Hepatocyte (in vitro differentiated cells): ENCODE measurements at regions not wholly inside any gene's neighbourhood (a gene's known extent, or its start where the extent isn't known, plus 50 kb on each side); places are given as distances from the start of the nearest gene placed in this dataset.

Experiments used
- DNase-seq: peaks from one replicate; pipeline ENCODE4 v3.0.0-alpha.2; 2016; ENCODE audit warnings: low spot score
- H2AFZ ChIP-seq: fragments of 200-600 bp; sonication (generic); 2 replicates; pipeline ENCODE4 v1.6.0; 2016; ENCODE audit warnings: antibody characterized with exemption, mild to moderate bottlenecking
- H3K27ac ChIP-seq: fragments of 200-600 bp; sonication (generic); 2 replicates; pipeline ENCODE4 v1.5.1; 2016; ENCODE audit warnings: mild to moderate bottlenecking
- H3K27me3 ChIP-seq: fragments of 200-600 bp; sonication (generic); 2 replicates; pipeline ENCODE4 v1.6.1; 2016
- H3K36me3 ChIP-seq: fragments of 200-600 bp; sonication (generic); replicated peaks from 2 replicates; pipeline ENCODE4 v1.5.1; 2016; ENCODE audit warnings: low read depth; ENCODE audit not compliant: insufficient read depth
- H3K4me1 ChIP-seq: fragments of 200-600 bp; sonication (generic); 2 replicates; pipeline ENCODE4 v1.5.1; 2016; ENCODE audit warnings: mild to moderate bottlenecking, moderate library complexity; ENCODE audit not compliant: insufficient read depth
- H3K4me2 ChIP-seq: fragments of 200-600 bp; sonication (generic); 2 replicates; pipeline ENCODE4 v1.6.0; 2016
- H3K4me3 ChIP-seq: fragments of 200-600 bp; sonication (generic); 2 replicates; pipeline ENCODE4 v1.5.1; 2016; ENCODE audit warnings: mild to moderate bottlenecking
- H3K79me2 ChIP-seq: fragments of 200-600 bp; sonication (generic); 2 replicates; pipeline ENCODE4 v1.6.0; 2017; ENCODE audit warnings: mild to moderate bottlenecking
- H3K9me2 ChIP-seq: fragments of 200-600 bp; sonication (generic); replicated peaks from 2 replicates; pipeline ENCODE4 v1.6.0; 2017; ENCODE audit warnings: mild to moderate bottlenecking; ENCODE audit not compliant: insufficient read depth
- H3K9me3 ChIP-seq: fragments of 200-600 bp; sonication (generic); 2 replicates; pipeline ENCODE4 v1.5.1; 2016; ENCODE audit warnings: low read depth, mild to moderate bottlenecking
- H4K20me1 ChIP-seq: fragments of 200-600 bp; sonication (generic); 2 replicates; pipeline ENCODE4 v1.6.0; 2016; ENCODE audit warnings: mild to moderate bottlenecking; ENCODE audit not compliant: insufficient read depth, poor library complexity, severe bottlenecking
- CTCF ChIP-seq: fragments of 200-600 bp; sonication (generic); IDR thresholded peaks from 2 replicates; pipeline ENCODE4 v1.5.1; 2016; ENCODE audit warnings: antibody characterized with exemption, mild to moderate bottlenecking; ENCODE audit not compliant: poor library complexity
- EZH2 ChIP-seq: fragments of 200-600 bp; sonication (generic); IDR thresholded peaks from 2 replicates; pipeline ENCODE4 v1.6.1; 2016; ENCODE audit warnings: antibody characterized with exemption, mild to moderate bottlenecking, borderline replicate concordance
- EZH2phosphoT487 ChIP-seq: fragments of 200-600 bp; sonication (generic); IDR thresholded peaks from one replicate; pipeline ENCODE4 v1.6.1; 2018; ENCODE audit warnings: antibody characterized with exemption, mild to moderate bottlenecking, low read depth, moderate library complexity; ENCODE audit not compliant: unreplicated experiment, severe bottlenecking
- WGBS: methylation state at CpG from one replicate; pipeline ENCODE4 v1.1.6; 2016; ENCODE audit warnings: low lambda C conversion rate; ENCODE audit errors: missing lambda C conversion rate; 5-methylcytosine and 5-hydroxymethylcytosine counted together

GRCh38 chr11:135075740-135076139 is 663.7 kb upstream of the B3GAT1 start:
- Histone ChIP-seq H3K4me3 (no peak overlapping the region), H2AFZ (no peak overlapping the region), H3K79me2 (no peaks in the 10 kb centered on the region), H3K27ac (no peak overlapping the region), H3K9me2 (no peaks in the 10 kb centered on the region), H4K20me1 (no peaks in the 10 kb centered on the region), H3K9me3 (no peaks in the 10 kb centered on the region), H3K27me3 (no peaks in the 10 kb centered on the region), H3K36me3 (no peaks in the 10 kb centered on the region), H3K4me1 (no peaks in the 10 kb centered on the region), H3K4me2 (no peak overlapping the region)
- peak; percentile 54 for DNase-seq
- no peak for TF ChIP-seq EZH2
- TF ChIP-seq CTCF = peak; percentile 25
- 92% methylated on average over 14 of the region's 20 CpGs for WGBS

GRCh38 chr11:135074397-135074998 is 662.5 kb upstream of the B3GAT1 start:
- 77% methylated on average over 5 of the region's 5 CpGs for WGBS
- no peaks in the 10 kb centered on the region for H3K9me3 ChIP-seq
- no peaks in the 10 kb centered on the region for H4K20me1 ChIP-seq
- H3K4me2 ChIP-seq = no peak overlapping the region
- no peak overlapping the region for H3K27ac ChIP-seq
- no peaks in the 10 kb centered on the region for H3K79me2 ChIP-seq
- no peaks in the 10 kb centered on the region for H3K9me2 ChIP-seq
- no peaks in the 10 kb centered on the region for H3K4me1 ChIP-seq
- H3K27me3 ChIP-seq = no peaks in the 10 kb centered on the region
- peak; percentile 19 for DNase-seq
- H2AFZ ChIP-seq = no peak overlapping the region
- H3K4me3 ChIP-seq = no peak overlapping the region
- TF ChIP-seq CTCF (peak; percentile 38), EZH2 (no peak), EZH2phosphoT487 (no peak)
- H3K36me3 ChIP-seq = no peaks in the 10 kb centered on the region

GRCh38 chr11:135073870-135074269 is 661.8 kb upstream of the B3GAT1 start:
- H3K27me3 ChIP-seq = no peaks in the 10 kb centered on the region
- H2AFZ ChIP-seq = no peak overlapping the region
- H3K4me2 ChIP-seq = no peak overlapping the region
- no peak overlapping the region for H3K27ac ChIP-seq
- H3K4me3 ChIP-seq = no peak overlapping the region
- no peaks in the 10 kb centered on the region for H4K20me1 ChIP-seq
- H3K9me2 ChIP-seq = no peaks in the 10 kb centered on the region
- DNase-seq = no peak
- 94% methylated on average over 5 of the region's 5 CpGs for WGBS
- TF ChIP-seq EZH2phosphoT487 (no peak), EZH2 (no peak), CTCF (no peak)
- H3K9me3 ChIP-seq = no peaks in the 10 kb centered on the region
- no peaks in the 10 kb centered on the region for H3K79me2 ChIP-seq
- H3K4me1 ChIP-seq = no peaks in the 10 kb centered on the region
- H3K36me3 ChIP-seq = no peaks in the 10 kb centered on the region

- Histone ChIP-seq H3K27ac (no peak overlapping the region), H3K4me2 (no peak overlapping the region), H3K4me1 (no peaks in the 10 kb centered on the region), H4K20me1 (no peaks in the 10 kb centered on the region), H3K4me3 (no peak overlapping the region), H3K79me2 (no peaks in the 10 kb centered on the region), H3K9me2 (no peaks in the 10 kb centered on the region), H3K27me3 (no peaks in the 10 kb centered on the region), H3K36me3 (no peaks in the 10 kb centered on the region), H2AFZ (no peak overlapping the region), H3K9me3 (no peaks in the 10 kb centered on the region)
- TF ChIP-seq EZH2phosphoT487 = no peak
- no peak for TF ChIP-seq EZH2
- no peak for TF ChIP-seq CTCF
- WGBS = 69% methylated on average over 7 of the region's 7 CpGs
- no peak for DNase-seq
Observed at GRCh38 chr11:135073381-135073780, 661.3 kb upstream of the B3GAT1 start.
